GM19239 (cell line): ENCODE measurements at regions not wholly inside any gene's neighbourhood (a gene's known extent, or its start where the extent isn't known, plus 50 kb on each side); places are given as distances from the start of the nearest gene placed in this dataset.

ENCODE experiments used
- DNase-seq: peaks from one replicate; pipeline ENCODE4 v3.0.0; 2011; ENCODE audit warnings: low spot score; ENCODE audit not compliant: insufficient read length
- FAIRE-seq: peaks from 2 replicates; lab custom pipeline; 2011; peaks lifted over from hg19 to GRCh38; lab: Jason Lieb, UNC

GRCh38 chr13:74466020-74466419, 331.8 kb upstream of the KLF12 start:
- FAIRE-seq: no peak

GRCh38 chr13:74465271-74465670, 331.1 kb upstream of the KLF12 start:
- DNase-seq (no peak), FAIRE-seq (no peak)

More at GRCh38 chr13:74466020-74466419, 331.8 kb upstream of the KLF12 start:
- no peak for DNase-seq

GRCh38 chr13:74464670-74465069, 330.5 kb upstream of the KLF12 start:
- FAIRE-seq: no peak
- no peak for DNase-seq

GRCh38 chr13:74461011-74461410, 326.8 kb upstream of the KLF12 start:
- DNase-seq (no peak), FAIRE-seq (no peak)

- FAIRE-seq (no peak), DNase-seq (no peak)
These were observed 318.7 kb upstream of the KLF12 start for GRCh38 chr13:74452881-74453280.

- DNase-seq (no peak), FAIRE-seq (no peak)
These were observed 318.0 kb upstream of the KLF12 start for GRCh38 chr13:74452176-74452575.

- no peak for FAIRE-seq
- DNase-seq: no peak
These were observed 316.8 kb upstream of the KLF12 start for GRCh38 chr13:74450964-74451363.

GRCh38 chr13:74450525-74450845, 316.3 kb upstream of the KLF12 start:
- no peak for DNase-seq
- no peak for FAIRE-seq

- no peak for FAIRE-seq
- DNase-seq: no peak
These were observed 315.8 kb upstream of the KLF12 start for GRCh38 chr13:74449811-74450524.

- DNase-seq: no peak
- FAIRE-seq: no peak
These were observed 310.8 kb upstream of the KLF12 start for GRCh38 chr13:74444864-74445479.

GRCh38 chr13:74444161-74444571, 310.0 kb upstream of the KLF12 start:
- no peak for FAIRE-seq
- DNase-seq: no peak

GRCh38 chr13:74443631-74444030, 309.4 kb upstream of the KLF12 start:
- no peak for DNase-seq
- FAIRE-seq: no peak

- no peak for DNase-seq
- no peak for FAIRE-seq
These were observed 308.5 kb upstream of the KLF12 start for GRCh38 chr13:74442751-74443150.

GRCh38 chr13:74438901-74439300, 304.7 kb upstream of the KLF12 start:
- DNase-seq: no peak
- no peak for FAIRE-seq

- DNase-seq: no peak
- FAIRE-seq: no peak
These were observed 300.6 kb upstream of the KLF12 start for GRCh38 chr13:74434782-74435181.

GRCh38 chr13:74424455-74424854, 290.3 kb upstream of the KLF12 start:
- DNase-seq: no peak
- FAIRE-seq: no peak

GRCh38 chr13:74423434-74423833, 289.2 kb upstream of the KLF12 start:
- DNase-seq (no peak), FAIRE-seq (no peak)

- FAIRE-seq: no peak
These were observed 280.3 kb upstream of the KLF12 start for GRCh38 chr13:74414458-74414857.

GRCh38 chr13:74413482-74413881, 279.3 kb upstream of the KLF12 start:
- FAIRE-seq (no peak), DNase-seq (no peak)

More at GRCh38 chr13:74414458-74414857, 280.3 kb upstream of the KLF12 start:
- no peak for DNase-seq

- FAIRE-seq (no peak), DNase-seq (no peak)
These were observed 275.3 kb upstream of the KLF12 start for GRCh38 chr13:74409551-74409950.

GRCh38 chr13:74406420-74406819, 272.2 kb upstream of the KLF12 start:
- FAIRE-seq: no peak
- DNase-seq: no peak

- DNase-seq: no peak
- FAIRE-seq: no peak
These were observed 264.4 kb upstream of the KLF12 start for GRCh38 chr13:74398599-74398998.
